ENCODE measurements at regions not wholly inside any gene's neighbourhood (a gene's known extent, or its start where the extent isn't known, plus 50 kb on each side); places are given as distances from the start of the nearest gene placed in this dataset.

- H3K27me3 ChIP-seq (ENCODE audit: insufficient read depth, low read length, poor library complexity, severe bottlenecking): no peaks in the 10 kb centered on the region
- H3K9ac ChIP-seq (ENCODE audit: low read depth, low read length, poor library complexity, severe bottlenecking): no peak overlapping the region
- H3K9me2 ChIP-seq (replicated peaks; ENCODE audit: low read depth, low read length): no peaks in the 10 kb centered on the region
- no peak overlapping the region for H2AFZ ChIP-seq (ENCODE audit: low read length)
- H3F3A ChIP-seq (ENCODE audit: low read depth): no peaks in the 10 kb centered on the region
- H3K9me3 ChIP-seq (ENCODE audit: insufficient read depth, low read depth, low read length): no peaks in the 10 kb centered on the region
- no peaks in the 10 kb centered on the region for H3K4me1 ChIP-seq (ENCODE audit: insufficient read depth, low read length, poor library complexity, severe bottlenecking)
- H3K36me3 ChIP-seq (ENCODE audit: insufficient read depth, low read length): no peaks in the 10 kb centered on the region
- H3K79me2 ChIP-seq (ENCODE audit: insufficient read depth, low read length): no peaks in the 10 kb centered on the region
- TF ChIP-seq CTCF (conservative IDR thresholded peaks at IDR 0.05; ENCODE audit: low read length): no peak
- no peak for TF ChIP-seq EZH2phosphoT487 (IDR thresholded peaks at IDR 0.05; ENCODE audit: borderline replicate concordance)
- no peak overlapping the region for H3K4me3 ChIP-seq (ENCODE audit: low read length, poor library complexity, severe bottlenecking)
- H3K4me2 ChIP-seq (ENCODE audit: low read depth, low read length, poor library complexity, severe bottlenecking): no peak overlapping the region
- H4K20me1 ChIP-seq (ENCODE audit: insufficient read depth, low read length, poor library complexity, severe bottlenecking): no peaks in the 10 kb centered on the region
Observed at GRCh38 chrX:112947981-112948615, 107.5 kb upstream of the AMOT start.

- Histone ChIP-seq H3K79me2 (ENCODE audit: insufficient read depth, low read length) (no peaks in the 10 kb centered on the region), H3K4me1 (ENCODE audit: insufficient read depth, low read length, poor library complexity, severe bottlenecking) (peaks cover under 1% of the 10 kb centered on the region), H3F3A (ENCODE audit: low read depth) (no peaks in the 10 kb centered on the region), H2AFZ (ENCODE audit: low read length) (no peak overlapping the region), H3K36me3 (ENCODE audit: insufficient read depth, low read length) (no peaks in the 10 kb centered on the region), H3K27me3 (ENCODE audit: insufficient read depth, low read length, poor library complexity, severe bottlenecking) (no peaks in the 10 kb centered on the region), H3K4me3 (ENCODE audit: low read length, poor library complexity, severe bottlenecking) (no peak overlapping the region), H3K4me2 (ENCODE audit: low read depth, low read length, poor library complexity, severe bottlenecking) (no peak overlapping the region), H3K9me3 (ENCODE audit: insufficient read depth, low read depth, low read length) (no peaks in the 10 kb centered on the region), H3K9ac (ENCODE audit: low read depth, low read length, poor library complexity, severe bottlenecking) (no peak overlapping the region), H4K20me1 (ENCODE audit: insufficient read depth, low read length, poor library complexity, severe bottlenecking) (no peaks in the 10 kb centered on the region), H3K9me2 (replicated peaks; ENCODE audit: low read depth, low read length) (no peaks in the 10 kb centered on the region)
- TF ChIP-seq CTCF (conservative IDR thresholded peaks at IDR 0.05; ENCODE audit: low read length) (no peak), EZH2phosphoT487 (IDR thresholded peaks at IDR 0.05; ENCODE audit: borderline replicate concordance) (no peak)
Observed at GRCh38 chrX:112946227-112946626, 105.6 kb upstream of the AMOT start.

- H2AFZ ChIP-seq (ENCODE audit: low read length): no peak overlapping the region
- H3K4me2 ChIP-seq (ENCODE audit: low read depth, low read length, poor library complexity, severe bottlenecking): no peak overlapping the region
- no peak for TF ChIP-seq EZH2phosphoT487 (IDR thresholded peaks at IDR 0.05; ENCODE audit: borderline replicate concordance)
- no peak for TF ChIP-seq CTCF (conservative IDR thresholded peaks at IDR 0.05; ENCODE audit: low read length)
- no peaks in the 10 kb centered on the region for H3F3A ChIP-seq (ENCODE audit: low read depth)
- no peaks in the 10 kb centered on the region for H3K9me3 ChIP-seq (ENCODE audit: insufficient read depth, low read depth, low read length)
- no peaks in the 10 kb centered on the region for H4K20me1 ChIP-seq (ENCODE audit: insufficient read depth, low read length, poor library complexity, severe bottlenecking)
- H3K9ac ChIP-seq (ENCODE audit: low read depth, low read length, poor library complexity, severe bottlenecking): no peak overlapping the region
- no peak overlapping the region for H3K4me3 ChIP-seq (ENCODE audit: low read length, poor library complexity, severe bottlenecking)
- no peaks in the 10 kb centered on the region for H3K79me2 ChIP-seq (ENCODE audit: insufficient read depth, low read length)
- no peaks in the 10 kb centered on the region for H3K27me3 ChIP-seq (ENCODE audit: insufficient read depth, low read length, poor library complexity, severe bottlenecking)
- no peaks in the 10 kb centered on the region for H3K9me2 ChIP-seq (replicated peaks; ENCODE audit: low read depth, low read length)
- H3K4me1 ChIP-seq (ENCODE audit: insufficient read depth, low read length, poor library complexity, severe bottlenecking): peaks cover 2% of the 10 kb centered on the region
- H3K36me3 ChIP-seq (ENCODE audit: insufficient read depth, low read length): no peaks in the 10 kb centered on the region
Observed at GRCh38 chrX:112945826-112946225, 105.2 kb upstream of the AMOT start.
